Activated naive CD4-positive, alpha-beta T cell treated with anti-CD3 and anti-CD28 coated beads, Interleukin-2, amount 50 U/mL, for 72 hours (primary cell): ENCODE measurements at regions not wholly inside any gene's neighbourhood (a gene's known extent, or its start where the extent isn't known, plus 50 kb on each side); places are given as distances from the start of the nearest gene placed in this dataset.
A peak's percentile ranks its signal among the peaks of the same experiment; 100 is the strongest.

Experiments
- ATAC-seq, 2 donors: fragments of 150-1000 bp; cut with Tn5 transposase; 2 replicates each; pipeline ENCODE4 v1.10.0; 2021; ENCODE audit warnings: mild to moderate bottlenecking in 2 of 2, moderate library complexity in 2 of 2
- DNase-seq, 2 donors: peaks; one replicate each; pipeline ENCODE4 v3.0.0; 2021 to 2022; ENCODE audit warnings: low spot score in 2 of 2
- H3K27ac Mint-ChIP-seq, 2 donors: one replicate each; pipeline ENCODE4 v1.8.0; 2022; ENCODE audit warnings: mild to moderate bottlenecking in 2 of 2, mixed read lengths in 2 of 2
- H3K36me3 Mint-ChIP-seq, 2 donors: one replicate each; pipeline ENCODE4 v1.8.0; 2022; ENCODE audit warnings: mixed read lengths in 2 of 2
- H3K9me3 Mint-ChIP-seq, 2 donors: one replicate each; pipeline ENCODE4 v1.8.0; 2022; ENCODE audit warnings: mixed read lengths in 2 of 2

GRCh38 chr12:98420461-98420860, 94.9 kb upstream of the TMPO start:
- Mint-ChIP-seq H3K9me3 (no peaks in the 10 kb centered on the region), H3K36me3 (no peaks in the 10 kb centered on the region), H3K27ac (no peak overlapping the region)
- no peak for ATAC-seq
- DNase-seq: no peak

GRCh38 chr12:98421316-98421715, 94.1 kb upstream of the TMPO start:
- H3K27ac Mint-ChIP-seq: no peak overlapping the region
- ATAC-seq: no peak

GRCh38 chr12:98422359-98422758, 93.0 kb upstream of the TMPO start:
- no peaks in the 10 kb centered on the region for H3K9me3 Mint-ChIP-seq
- no peak for ATAC-seq
- H3K27ac Mint-ChIP-seq: no peak overlapping the region
- H3K36me3 Mint-ChIP-seq: no peaks in the 10 kb centered on the region
- DNase-seq: no peak

More at GRCh38 chr12:98421316-98421715, 94.1 kb upstream of the TMPO start:
- Mint-ChIP-seq H3K9me3 (no peaks in the 10 kb centered on the region), H3K36me3 (no peaks in the 10 kb centered on the region)
- DNase-seq: no peak

- no peak overlapping the region for H3K27ac Mint-ChIP-seq
- DNase-seq (no peak), ATAC-seq (no peak)
- H3K36me3 Mint-ChIP-seq: no peaks in the 10 kb centered on the region
- H3K9me3 Mint-ChIP-seq: no peaks in the 10 kb centered on the region
Measured at GRCh38 chr12:98422812-98423211, 92.6 kb upstream of the TMPO start.

GRCh38 chr12:98423963-98424362, 91.4 kb upstream of the TMPO start:
- Mint-ChIP-seq H3K9me3 (no peaks in the 10 kb centered on the region), H3K27ac (no peak overlapping the region), H3K36me3 (no peaks in the 10 kb centered on the region)
- ATAC-seq (no peak), DNase-seq (no peak)

- Mint-ChIP-seq H3K9me3 (no peaks in the 10 kb centered on the region), H3K27ac (no peak overlapping the region), H3K36me3 (no peaks in the 10 kb centered on the region)
- DNase-seq (peak in 1 of 2 donors; percentile 37), ATAC-seq (peak; percentile 72 to 80)
Measured at GRCh38 chr12:98424726-98425401, 90.5 kb upstream of the TMPO start.

GRCh38 chr12:98425859-98426258, 89.5 kb upstream of the TMPO start:
- H3K27ac Mint-ChIP-seq: no peak overlapping the region
- H3K36me3 Mint-ChIP-seq: no peaks in the 10 kb centered on the region
- H3K9me3 Mint-ChIP-seq: no peaks in the 10 kb centered on the region
- ATAC-seq (no peak), DNase-seq (no peak)

GRCh38 chr12:98431089-98431488, 84.3 kb upstream of the TMPO start:
- Mint-ChIP-seq H3K9me3 (peaks cover 6 to 8% of the 10 kb centered on the region in 2 donors), H3K36me3 (peaks cover 0 to 9% of the 10 kb centered on the region in 2 donors), H3K27ac (no peak overlapping the region)
- ATAC-seq (no peak), DNase-seq (no peak)

- Mint-ChIP-seq H3K9me3 (peaks cover 6 to 8% of the 10 kb centered on the region in 2 donors), H3K36me3 (peaks cover 0 to 9% of the 10 kb centered on the region in 2 donors), H3K27ac (no peak overlapping the region)
- DNase-seq: no peak
- ATAC-seq: no peak
Measured at GRCh38 chr12:98437166-98437565, 78.2 kb upstream of the TMPO start.

- ATAC-seq: no peak
Measured at GRCh38 chr12:98437806-98438595, 77.4 kb upstream of the TMPO start.

GRCh38 chr12:98438656-98439230, 76.6 kb upstream of the TMPO start:
- Mint-ChIP-seq H3K9me3 (peaks cover 6 to 8% of the 10 kb centered on the region in 2 donors), H3K27ac (no peak overlapping the region), H3K36me3 (peaks cover 0 to 9% of the 10 kb centered on the region in 2 donors)
- ATAC-seq: no peak
- no peak for DNase-seq

More at GRCh38 chr12:98437806-98438595, 77.4 kb upstream of the TMPO start:
- Mint-ChIP-seq H3K9me3 (peaks cover 6 to 8% of the 10 kb centered on the region in 2 donors), H3K27ac (no peak overlapping the region), H3K36me3 (peaks cover 0 to 9% of the 10 kb centered on the region in 2 donors)
- no peak for DNase-seq

GRCh38 chr12:98439471-98439951, 75.9 kb upstream of the TMPO start:
- Mint-ChIP-seq H3K36me3 (peaks cover 0 to 9% of the 10 kb centered on the region in 2 donors), H3K27ac (peak overlapping the region in 1 of 2 donors; percentile 47), H3K9me3 (peaks cover 6 to 8% of the 10 kb centered on the region in 2 donors)
- no peak for ATAC-seq
- DNase-seq: no peak

GRCh38 chr12:98439981-98440581, 75.3 kb upstream of the TMPO start:
- ATAC-seq (peak in 1 of 2 donors; percentile 68), DNase-seq (no peak)
- peaks cover 0 to 7% of the 10 kb centered on the region in 2 donors for H3K36me3 Mint-ChIP-seq
- H3K27ac Mint-ChIP-seq: no peak overlapping the region
- peaks cover 4 to 8% of the 10 kb centered on the region in 2 donors for H3K9me3 Mint-ChIP-seq

GRCh38 chr12:98446060-98446459, 69.3 kb upstream of the TMPO start:
- no peak for ATAC-seq

GRCh38 chr12:98446682-98447081, 68.7 kb upstream of the TMPO start:
- Mint-ChIP-seq H3K27ac (no peak overlapping the region), H3K9me3 (no peaks in the 10 kb centered on the region), H3K36me3 (no peaks in the 10 kb centered on the region)
- ATAC-seq (no peak), DNase-seq (no peak)

More at GRCh38 chr12:98446060-98446459, 69.3 kb upstream of the TMPO start:
- Mint-ChIP-seq H3K36me3 (no peaks in the 10 kb centered on the region), H3K9me3 (no peaks in the 10 kb centered on the region), H3K27ac (no peak overlapping the region)
- DNase-seq: no peak

- no peak for ATAC-seq
- H3K9me3 Mint-ChIP-seq: no peaks in the 10 kb centered on the region
- DNase-seq: no peak
- peaks cover 0 to 1% of the 10 kb centered on the region in 2 donors for H3K36me3 Mint-ChIP-seq
- no peak overlapping the region for H3K27ac Mint-ChIP-seq
Measured at GRCh38 chr12:98449584-98449983, 65.8 kb upstream of the TMPO start.

GRCh38 chr12:98453070-98453469, 62.3 kb upstream of the TMPO start:
- ATAC-seq: peak in 1 of 2 donors; percentile 78
- DNase-seq: no peak
- H3K9me3 Mint-ChIP-seq: no peaks in the 10 kb centered on the region
- peaks cover 7 to 19% of the 10 kb centered on the region in 2 donors for H3K36me3 Mint-ChIP-seq
- H3K27ac Mint-ChIP-seq: no peak overlapping the region
